Renal pelvis (tissue), 1 donor: ENCODE measurements at regions not wholly inside any gene's neighbourhood (a gene's known extent, or its start where the extent isn't known, plus 50 kb on each side); places are given as distances from the start of the nearest gene placed in this dataset.
A peak's percentile ranks its signal among the peaks of the same experiment; 100 is the strongest.

Source experiments
- DNase-seq: peaks from one replicate; pipeline ENCODE4 v3.0.0-alpha.2; 2013

DNA sequence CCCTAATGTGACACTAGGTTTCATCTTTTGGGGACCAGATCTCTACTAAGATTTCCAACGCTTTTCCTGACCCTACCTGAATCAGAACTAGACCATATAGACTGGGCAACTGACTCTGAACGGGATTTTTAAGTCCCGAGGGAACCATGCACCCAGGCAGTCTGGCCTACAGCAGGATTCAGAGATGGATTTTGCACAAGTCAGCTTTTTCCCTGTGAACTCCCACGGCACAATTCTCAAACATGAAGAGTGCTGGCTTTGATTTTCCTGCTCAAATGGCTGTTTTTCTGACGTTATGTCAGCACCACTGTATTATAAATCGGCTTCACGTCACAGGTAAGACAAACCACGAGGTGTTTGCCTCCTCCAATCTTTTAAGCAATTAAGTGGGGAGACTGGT is 409.1 kb downstream of the TCERG1L start:
- no peak for DNase-seq

DNA sequence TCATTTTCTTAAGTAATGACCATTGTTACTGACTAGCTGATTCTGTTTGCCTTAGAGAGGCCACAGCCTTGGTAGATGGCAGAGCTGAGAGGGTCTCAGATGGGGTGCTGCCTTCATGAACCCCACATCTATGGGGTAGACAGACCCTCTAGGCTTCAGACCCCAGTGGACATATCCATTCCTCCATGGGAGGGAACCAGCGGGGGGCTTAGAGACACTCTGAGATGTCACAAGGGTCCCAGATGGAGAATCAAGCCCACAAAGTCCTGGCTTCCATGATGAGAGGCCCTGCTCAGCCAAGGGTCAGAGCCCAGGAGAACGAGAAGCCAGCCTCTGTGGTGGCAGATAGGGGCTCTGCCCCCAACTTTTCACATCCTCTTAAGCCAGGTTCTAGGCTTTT is 408.6 kb downstream of the TCERG1L start:
- no peak for DNase-seq

DNA sequence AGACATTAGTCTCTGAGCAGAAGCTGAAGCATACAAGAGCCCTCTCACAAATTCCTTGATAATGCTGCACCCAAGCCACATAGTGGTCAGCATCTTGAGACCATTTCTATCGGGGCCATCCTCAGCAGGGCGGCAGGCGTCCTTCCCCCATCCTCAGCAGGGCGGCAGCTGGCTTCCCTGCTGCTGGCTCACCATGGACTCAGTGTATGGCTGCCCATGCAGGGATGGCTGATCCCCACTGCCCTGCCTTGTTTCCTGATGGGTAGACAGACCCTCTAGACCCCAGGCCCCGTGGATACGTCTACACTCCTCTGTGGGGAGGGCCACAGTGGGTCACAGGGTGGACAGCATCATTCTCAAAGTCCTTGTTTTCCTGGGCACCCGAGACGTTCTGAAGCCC is 406.8 kb downstream of the TCERG1L start:
- DNase-seq, result no peak

DNA sequence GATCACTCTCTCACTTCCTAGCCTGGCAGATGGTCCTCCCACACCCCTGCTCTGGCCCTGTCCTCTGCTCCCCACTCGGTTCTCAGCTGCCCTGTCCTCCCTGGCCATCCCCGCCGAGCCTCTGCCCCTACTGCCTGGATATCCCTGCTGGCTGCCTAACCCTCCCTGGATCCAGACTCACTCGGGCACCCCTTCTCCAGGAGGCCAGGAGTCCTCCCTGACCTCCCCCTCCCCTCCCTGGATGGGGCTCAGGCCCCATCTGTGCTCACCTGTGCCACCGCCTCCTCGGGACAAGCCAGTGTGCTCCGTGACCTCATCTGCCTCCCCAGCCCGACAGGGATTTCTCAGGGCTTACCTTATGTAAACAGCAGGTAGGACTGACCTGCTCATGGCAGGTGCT is 406.1 kb downstream of the TCERG1L start:
- DNase-seq, result no peak

DNA sequence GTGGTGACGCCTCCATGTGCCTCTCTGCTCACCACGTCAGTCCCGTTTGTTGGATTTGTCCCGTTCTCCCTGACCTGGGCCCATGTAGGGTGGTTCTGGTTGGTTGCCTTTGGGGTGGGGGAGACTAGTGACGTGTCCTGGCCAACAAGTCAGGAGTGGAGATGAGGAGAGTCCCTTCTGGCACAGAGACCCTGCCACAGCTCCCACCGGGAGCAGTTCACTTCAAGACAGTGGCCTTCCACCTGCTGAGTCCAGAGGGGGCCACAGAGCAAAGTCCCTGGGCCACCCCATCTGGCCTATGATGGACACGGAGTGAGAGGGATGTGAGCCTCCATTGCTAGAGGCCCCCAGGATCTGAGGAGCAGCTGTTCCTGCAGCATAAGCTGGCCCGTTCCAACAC is 405.6 kb downstream of the TCERG1L start:
- DNase-seq, result no peak

DNA sequence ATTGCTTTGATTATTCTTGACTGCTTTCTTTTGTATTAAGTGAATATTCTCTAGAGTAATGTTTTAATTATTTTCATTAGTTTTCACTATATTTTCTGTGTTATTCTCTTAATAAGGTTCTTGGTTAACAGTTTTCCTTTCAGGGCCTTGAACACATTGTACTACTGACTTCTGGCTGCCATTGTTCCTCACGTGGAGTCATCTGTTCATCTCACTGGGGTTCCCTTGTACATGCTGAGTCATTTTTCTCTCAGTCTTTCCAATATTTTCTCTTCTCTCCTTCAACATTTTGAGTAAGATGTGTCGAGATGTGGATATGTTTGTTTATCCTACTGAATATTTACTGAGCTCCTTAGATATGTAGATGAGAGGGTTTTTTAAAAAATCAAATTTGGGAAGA is 400.7 kb downstream of the TCERG1L start:
- DNase-seq, result no peak

DNA sequence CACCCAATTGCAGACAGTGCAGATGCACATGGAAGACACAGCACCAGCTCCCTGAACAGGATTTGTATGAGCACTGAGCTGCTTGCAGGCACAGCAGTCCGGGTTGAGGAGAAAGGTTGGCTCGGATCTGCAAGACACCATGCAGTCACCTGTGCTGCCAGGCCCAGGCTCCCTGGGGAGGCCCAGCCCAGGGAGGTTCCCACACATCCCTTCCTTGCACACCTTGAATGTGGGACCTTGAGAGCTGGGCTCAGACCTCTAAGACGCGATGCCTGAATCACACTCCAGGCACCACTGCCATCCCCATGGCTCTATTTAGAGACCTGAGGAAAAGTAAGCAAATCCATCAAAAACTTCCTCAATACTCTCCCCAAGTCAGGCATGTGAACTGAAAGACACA is 397.7 kb downstream of the TCERG1L start:
- no peak for DNase-seq

DNA sequence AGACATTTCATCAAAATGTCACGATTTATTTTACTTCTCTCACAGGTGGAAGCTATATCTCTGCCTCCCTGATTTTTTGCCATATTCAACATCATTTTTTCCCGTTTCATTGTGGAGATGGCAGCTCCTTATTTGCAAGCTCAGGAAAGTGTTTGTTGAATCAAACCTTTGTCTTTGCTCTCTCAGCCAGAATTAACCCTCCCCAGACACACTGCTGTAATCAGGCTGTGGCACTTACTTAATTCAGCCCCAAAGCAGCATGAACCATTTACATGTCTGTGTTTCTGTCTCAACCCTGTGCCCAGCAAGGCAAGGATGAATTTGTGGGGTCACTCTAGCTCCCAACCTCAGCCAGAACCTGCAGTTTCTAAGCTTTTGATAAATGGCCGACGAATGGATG is 397.2 kb downstream of the TCERG1L start:
- no peak for DNase-seq

DNA sequence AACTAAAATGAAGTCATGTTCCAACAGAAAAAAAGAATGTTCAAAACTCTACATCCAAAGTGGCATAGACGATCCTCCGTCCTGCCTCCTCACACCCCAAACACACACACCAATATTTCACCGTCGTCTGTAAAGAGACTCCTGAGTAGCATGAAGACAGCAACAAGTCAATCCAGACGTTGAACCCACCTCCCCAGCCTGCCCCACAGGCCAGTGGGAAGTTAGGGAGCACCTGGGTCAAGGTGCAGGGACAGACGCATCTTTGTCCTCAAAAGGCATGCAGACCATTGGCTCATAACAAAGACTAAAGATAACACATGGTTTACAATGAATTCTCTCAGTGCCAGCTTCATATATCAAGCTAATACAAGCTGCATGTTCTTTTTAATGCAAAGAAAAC is 396.5 kb downstream of the TCERG1L start:
- DNase-seq, result no peak

DNA sequence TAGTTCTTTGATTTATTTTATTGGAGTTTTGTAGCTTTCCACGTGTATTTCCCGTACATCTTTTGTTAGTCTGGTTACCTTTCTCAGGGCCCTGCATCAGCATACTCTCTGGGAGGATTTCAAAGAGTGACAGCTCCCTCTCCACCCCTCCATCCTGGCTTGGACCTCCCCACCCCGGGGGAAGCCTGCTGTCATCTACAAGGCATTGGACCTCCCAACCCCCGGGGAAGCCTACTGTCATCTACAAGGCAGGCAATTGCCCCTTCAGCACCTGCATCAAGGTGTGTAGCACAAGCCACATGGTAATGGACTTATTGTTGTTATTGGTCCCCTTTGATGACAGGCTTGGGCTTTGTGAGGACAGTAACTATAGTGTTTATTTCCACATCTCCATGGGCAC is 390.1 kb downstream of the TCERG1L start:
- DNase-seq, result no peak

DNA sequence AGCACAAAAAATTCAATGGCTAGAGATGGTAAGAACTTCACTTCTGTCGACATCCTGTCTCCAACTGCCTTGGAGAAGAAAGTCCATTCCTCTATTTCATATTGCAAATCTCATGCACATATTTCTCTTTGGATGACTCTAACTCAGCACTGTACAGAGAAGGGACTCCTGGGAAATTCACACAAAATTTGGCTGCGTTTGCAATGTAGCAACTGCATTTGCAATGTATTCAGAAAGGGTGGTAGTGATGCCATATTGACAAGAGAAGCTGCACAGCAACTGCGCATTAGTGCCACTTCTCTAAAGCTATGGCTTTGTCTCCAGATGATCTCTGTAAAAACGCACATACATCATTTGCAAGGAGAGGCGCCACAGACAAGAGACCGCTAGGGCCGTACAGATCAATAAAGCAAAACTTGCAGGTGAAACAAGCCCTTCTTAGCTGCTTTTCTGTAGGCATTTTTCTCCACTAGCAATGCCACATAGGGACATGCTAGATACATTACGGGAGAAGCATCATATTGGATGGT is 389.5 kb downstream of the TCERG1L start:
- no peak for DNase-seq

DNA sequence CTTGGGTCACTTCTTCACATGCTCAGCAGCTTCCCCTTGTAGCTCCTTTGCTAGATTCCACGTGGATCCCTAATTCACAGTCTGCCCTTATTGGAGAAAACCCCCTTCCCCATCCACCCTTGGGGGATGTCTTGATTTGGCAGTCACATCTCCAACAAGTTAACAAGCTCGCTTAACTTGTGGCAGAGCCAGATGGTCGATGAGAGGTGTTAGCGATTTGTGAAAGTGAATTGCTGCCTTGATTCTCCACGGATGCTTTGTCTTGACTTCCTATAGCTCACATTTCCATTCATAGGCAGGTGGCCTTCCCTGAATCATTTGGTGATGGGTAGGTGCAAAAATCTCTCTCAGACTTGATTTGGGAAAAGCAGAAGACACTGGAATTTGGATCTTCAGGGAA is 387.9 kb downstream of the TCERG1L start:
- DNase-seq, result no peak

DNA sequence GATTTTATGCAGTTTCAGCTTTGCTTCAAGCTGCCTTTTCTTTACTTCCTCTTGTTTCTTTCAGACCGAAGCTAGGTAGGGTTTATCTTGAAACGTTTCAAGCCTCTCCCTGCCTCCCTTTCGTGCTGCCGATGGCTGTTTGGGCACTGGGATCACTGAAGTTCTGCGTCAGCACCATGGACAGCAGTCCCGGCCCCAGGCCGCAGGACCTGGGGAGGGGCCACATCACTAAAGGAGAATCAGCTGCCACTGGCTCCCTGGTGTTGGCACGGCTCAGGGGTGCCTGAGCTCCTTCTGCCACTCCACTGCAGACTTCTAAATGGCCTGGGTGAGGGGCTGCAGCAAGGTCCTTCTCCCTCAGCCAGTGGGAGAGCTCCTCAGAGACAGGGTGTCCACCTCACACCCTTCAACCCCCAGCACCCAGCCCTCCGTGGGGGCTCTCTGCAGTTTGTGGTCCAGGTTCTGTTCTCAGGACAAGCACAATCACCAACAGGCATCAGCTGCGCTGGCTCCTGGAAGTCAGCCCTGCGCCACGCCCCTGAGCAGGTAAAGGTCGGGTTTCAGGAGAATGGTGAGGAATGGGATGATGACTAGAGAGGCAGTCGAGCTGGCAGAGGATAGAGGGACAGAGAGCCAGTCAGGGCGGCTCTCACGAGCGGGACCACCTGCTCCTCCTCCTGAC is 387.2 kb downstream of the TCERG1L start:
- peak; percentile 67 for DNase-seq

DNA sequence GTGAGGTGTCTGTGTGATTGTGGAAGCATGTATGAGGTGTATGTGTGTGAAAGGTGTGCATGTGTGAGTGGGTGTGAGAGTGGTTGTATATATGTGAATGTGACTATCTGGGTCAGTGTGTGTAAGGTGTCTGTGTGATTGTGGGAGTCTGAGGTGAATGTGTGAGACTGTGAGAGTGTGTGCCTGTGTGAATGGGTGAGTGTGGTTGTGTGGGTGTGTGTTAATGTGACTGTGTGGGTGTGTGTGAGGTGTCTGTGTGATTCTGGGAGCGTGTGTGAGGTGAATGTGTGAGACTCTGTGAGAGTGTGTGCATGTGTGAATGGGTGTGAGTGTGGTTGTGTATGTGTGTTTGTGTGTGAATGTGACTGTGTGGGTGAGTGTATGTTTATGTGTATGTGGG is 385.1 kb downstream of the TCERG1L start:
- no peak for DNase-seq

DNA sequence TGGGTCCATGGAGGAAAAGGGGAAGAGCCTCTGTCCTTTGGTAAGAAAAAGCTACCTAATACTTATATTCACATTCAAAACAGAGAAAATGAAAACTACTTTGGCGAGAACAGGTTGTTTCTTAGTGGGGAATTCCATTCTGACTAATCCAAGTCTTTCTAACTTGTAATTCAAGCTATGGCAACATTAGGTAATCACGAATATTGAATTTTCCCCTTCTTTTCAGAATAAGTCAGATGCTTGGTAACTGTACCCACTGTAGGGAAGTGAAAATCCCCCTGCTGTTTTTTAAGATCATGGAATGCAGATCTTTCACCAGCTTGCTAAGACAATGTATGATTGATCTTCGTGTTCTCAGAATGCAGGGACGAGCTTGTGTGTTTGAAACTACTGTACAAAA is 384.4 kb downstream of the TCERG1L start:
- DNase-seq, result no peak

DNA sequence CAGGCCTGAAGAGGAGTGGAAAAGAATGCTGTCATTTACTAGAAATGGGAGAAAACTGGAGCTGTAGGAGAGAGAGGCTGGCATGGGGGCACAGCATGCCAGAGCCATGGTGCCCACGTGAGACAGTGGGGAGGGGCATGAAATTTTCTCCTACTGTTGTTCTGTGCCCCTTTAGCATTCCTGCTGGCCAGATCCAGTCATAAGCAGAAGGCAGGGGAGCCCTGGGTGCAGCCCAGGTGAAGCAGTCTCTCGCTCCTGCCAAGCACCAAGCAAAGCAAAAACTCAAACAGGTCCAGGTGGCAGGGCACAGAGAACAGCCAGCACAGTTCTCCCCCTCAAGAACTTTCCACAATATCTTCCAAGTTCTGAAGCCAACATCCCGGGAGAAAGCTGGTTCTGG is 383.2 kb downstream of the TCERG1L start:
- no peak for DNase-seq

DNA sequence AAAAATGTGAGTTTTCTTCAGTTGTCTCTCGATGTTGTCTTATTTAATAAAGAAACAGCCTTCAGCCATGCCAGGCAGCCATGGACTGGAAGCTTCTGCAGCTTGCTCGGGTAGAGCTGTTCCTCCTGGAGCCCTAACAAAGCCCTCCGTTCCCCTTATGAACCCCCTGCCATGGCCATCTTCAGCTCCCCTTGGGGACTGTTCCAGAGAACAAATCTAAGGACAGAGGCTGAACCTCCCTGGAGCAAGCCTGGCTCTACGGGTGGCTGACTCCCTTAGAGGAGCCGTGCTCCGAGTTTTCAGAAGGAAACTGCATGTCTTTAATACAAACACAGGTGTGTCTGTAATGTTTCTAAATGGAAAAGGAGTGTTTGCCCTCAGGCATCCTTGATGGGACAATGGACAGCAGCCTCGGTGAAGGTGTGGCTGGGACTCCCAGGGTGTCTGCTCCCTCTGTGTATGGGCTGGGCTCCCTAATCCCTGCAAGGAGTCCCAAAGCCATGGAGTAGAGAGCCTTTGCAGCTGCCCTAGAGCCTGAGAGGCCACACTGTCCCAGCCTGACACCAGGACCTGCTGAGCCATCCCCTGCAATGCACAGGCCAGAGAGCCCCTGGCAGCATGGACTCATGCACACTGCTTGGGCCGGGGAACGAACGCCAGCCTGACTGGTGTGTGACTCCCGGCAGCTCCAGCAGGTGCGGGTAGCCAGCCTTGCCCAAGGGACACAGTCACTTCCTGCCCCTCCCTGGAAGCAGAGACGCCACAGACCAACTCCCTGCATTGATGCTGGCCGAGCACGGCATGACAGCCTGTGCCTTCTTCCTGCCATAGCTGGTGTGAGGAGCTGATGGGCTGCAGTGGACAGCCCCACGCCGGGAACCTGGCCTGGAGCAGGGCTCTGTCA is 381.8 kb downstream of the TCERG1L start:
- DNase-seq, result no peak

DNA sequence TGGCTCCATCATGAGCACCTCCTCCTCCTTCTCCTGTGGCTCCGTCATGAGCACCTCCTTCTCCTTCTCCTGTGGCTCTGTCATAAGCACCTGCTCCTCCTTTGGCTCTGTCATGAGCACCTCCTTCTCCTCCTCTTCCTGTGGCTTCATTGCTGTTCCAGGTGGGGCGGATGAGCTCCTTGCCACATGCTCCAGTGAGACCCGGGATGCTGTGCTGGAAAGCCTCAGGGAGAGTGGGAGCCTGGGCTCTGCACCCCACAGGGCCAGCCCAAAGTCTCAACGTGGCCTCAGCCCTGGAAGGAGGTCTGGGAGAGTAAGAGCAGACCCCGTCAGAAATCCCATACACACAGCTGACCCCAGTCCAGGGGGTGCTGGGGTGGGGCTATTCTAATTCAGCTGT is 380.7 kb downstream of the TCERG1L start:
- DNase-seq, result no peak

DNA sequence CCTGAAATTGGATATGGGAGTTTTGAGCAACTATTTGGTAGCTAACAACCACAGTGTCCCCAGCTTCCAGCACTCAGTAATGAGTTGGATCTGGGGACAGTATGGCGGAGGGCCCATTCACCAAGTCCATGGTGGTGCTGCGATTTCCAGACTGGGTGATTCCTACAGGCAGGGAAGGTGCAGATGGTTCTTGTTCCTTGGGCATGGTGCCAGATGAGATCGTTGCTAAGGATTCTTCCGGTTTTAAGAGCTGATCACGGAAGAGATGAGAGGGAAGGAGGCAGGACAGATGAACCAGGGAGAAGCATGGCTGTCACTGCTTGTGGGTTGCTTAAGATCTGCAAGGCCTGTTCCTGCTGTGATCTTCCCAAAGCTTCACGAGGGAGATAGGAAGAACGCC is 380.3 kb downstream of the TCERG1L start:
- DNase-seq, result no peak

DNA sequence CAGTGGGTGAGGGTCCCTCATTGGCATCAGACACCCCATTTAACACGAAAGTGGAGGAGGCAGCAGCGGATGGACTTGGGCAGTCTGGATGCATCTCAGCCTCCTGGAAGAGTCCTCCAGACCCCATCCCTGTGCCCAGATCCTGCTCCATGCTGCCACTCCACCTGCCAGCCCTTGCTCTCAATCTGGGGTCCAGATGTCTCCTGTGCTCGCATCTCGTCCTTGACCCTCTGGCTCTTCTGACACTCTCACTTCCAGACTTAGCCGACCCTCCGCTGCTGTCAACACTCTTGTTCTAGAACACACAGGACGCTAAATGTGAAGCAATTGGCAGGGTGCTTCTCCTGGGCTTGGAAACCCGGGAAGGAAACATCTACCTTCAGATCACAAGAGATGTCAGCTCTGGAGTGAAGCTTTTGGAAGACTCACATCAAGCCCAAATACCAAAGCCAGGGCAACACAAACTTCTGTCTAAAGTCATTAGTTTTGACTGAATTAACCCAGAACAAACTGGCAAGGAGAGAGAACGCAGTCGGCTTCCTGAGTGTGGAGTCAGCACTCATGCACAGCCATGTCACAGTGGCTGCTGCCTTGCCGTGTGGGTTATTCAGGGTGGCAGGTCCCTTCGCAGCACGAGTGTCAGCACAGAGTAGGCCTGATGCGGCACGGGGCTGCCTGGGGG is 379.1 kb downstream of the TCERG1L start:
- no peak for DNase-seq

DNA sequence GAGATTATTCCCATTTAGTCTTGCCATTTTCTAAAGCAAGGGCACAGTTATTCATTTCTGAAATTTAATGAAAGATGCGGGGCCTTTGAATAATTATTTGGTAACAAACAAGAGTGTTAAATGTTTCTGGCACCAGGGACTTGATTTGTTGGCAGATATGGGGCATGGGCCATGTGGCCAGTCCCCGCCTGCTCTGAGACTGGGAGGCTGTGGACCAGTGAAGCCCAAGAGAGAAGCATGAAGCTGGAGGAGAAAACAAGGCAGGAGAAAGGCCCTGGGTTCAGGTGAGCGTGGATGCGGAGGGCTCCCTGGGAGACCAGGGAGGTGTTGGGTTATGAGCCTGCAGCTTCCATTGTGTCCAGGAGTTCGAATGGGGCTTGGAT is 378.5 kb downstream of the TCERG1L start:
- no peak for DNase-seq

DNA sequence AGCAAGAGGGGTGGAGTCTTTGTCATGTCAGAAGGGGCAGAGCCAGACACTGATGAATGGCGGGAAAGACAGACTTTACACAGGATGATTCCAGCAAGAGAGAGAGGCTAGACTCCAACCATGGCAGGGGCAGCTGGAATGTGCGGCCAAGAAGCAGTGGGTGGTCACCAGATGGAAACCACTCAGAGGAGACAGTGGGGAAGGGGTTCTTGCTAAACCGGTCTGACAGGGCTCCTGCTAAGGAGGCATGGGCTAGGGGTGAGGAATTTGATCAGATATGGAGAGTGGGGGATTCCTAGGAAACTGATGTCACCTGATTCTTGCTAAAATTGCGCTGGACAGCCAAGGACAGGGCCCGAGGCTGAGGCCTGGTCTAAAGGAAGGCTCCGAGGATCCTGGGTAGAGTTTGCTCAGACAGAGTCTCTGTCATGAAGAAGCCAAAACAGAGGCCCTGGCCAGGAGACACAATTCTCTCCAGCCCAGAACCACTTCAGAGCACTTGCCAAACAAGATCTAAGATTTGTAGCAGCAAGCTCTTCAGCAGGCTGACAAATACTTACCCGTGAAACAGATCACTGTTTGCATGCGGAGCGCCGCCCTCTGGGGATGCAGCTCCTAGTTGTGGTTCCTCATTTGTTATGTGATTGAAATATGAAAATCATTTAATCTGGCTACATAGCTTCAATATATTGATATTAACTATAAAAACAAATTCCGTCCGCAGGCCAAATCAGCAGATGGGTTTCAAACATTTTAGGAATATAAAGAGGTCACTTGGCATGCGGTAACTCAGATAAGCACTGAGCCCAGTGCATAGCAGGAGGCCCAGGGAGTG is 377.0 kb downstream of the TCERG1L start:
- no peak for DNase-seq
